ENCODE measurements at regions not wholly inside any gene's neighbourhood (a gene's known extent, or its start where the extent isn't known, plus 50 kb on each side); places are given as distances from the start of the nearest gene placed in this dataset.

DNA sequence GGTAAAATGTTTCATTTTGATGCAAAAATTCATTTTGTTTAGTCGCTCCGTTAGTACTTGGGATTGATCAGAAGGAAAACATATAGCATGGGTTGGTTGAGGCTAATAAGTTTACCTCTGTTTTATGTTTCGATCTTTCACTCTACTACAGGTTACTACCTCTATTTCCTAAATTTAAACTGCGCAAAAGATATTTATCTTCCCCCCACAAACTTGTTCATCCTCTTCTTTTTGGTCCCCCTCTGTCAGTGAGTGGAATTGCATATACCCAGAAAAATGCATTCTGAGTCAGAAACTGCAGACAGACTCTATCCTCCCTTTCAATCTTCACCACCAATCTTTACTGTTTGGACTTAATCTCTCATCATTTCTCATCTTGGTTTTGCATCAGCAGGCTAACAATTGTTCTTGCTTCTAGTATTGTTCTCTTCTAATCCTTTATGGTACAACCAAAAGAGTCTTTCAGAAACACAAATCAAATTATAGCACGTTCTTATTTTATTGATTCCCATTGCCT, 316.0 kb upstream of the ADGRL4 start:
- DNase-seq (no peak), ATAC-seq (ENCODE audit: low read depth in 2 of 2) (no peak)
- no peaks in the 10 kb centered on the region for H3K36me3 Mint-ChIP-seq
- H3K4me3 Mint-ChIP-seq = no peak overlapping the region
- Histone ChIP-seq H3K9me3 (ENCODE audit: control insufficient read depth in 2 of 2, low read length in 2 of 2) (no peaks in the 10 kb centered on the region), H3K4me1 (ENCODE audit: control insufficient read depth, insufficient read depth, low read length, poor library complexity, severe bottlenecking) (no peaks in the 10 kb centered on the region), H3K36me3 (ENCODE audit: control insufficient read depth, insufficient read depth, low read length) (no peaks in the 10 kb centered on the region), H3K27ac (ENCODE audit: insufficient read depth, low read length, poor library complexity, severe bottlenecking) (no peak overlapping the region), H3K27me3 (ENCODE audit: control insufficient read depth, insufficient read depth, low read length) (no peaks in the 10 kb centered on the region), H3K4me3 (ENCODE audit: low read depth, low read length) (no peak overlapping the region)
- no peak overlapping the region for H3K27ac Mint-ChIP-seq
- no peaks in the 10 kb centered on the region for H3K4me1 Mint-ChIP-seq
- H3K27me3 Mint-ChIP-seq = no peaks in the 10 kb centered on the region
- peaks cover 0 to 18% (median 5%) of the 10 kb centered on the region in 7 donors for H3K9me3 Mint-ChIP-seq

GRCh38 chr1:79312438-79312837, 305.9 kb upstream of the ADGRL4 start:
- ATAC-seq (ENCODE audit: low read depth in 2 of 2) (no peak), DNase-seq (no peak)
- H3K9me3 Mint-ChIP-seq = peaks cover 0 to 7% (median 0%) of the 10 kb centered on the region in 7 donors
- no peaks in the 10 kb centered on the region for H3K27me3 ChIP-seq (ENCODE audit: control insufficient read depth, insufficient read depth, low read length)
- H3K27ac ChIP-seq (ENCODE audit: insufficient read depth, low read length, poor library complexity, severe bottlenecking) = no peak overlapping the region
- no peaks in the 10 kb centered on the region for H3K4me1 Mint-ChIP-seq
- H3K27me3 Mint-ChIP-seq = no peaks in the 10 kb centered on the region
- no peak overlapping the region for H3K27ac Mint-ChIP-seq
- H3K4me3 ChIP-seq (ENCODE audit: low read depth, low read length) = no peak overlapping the region
- H3K36me3 ChIP-seq (ENCODE audit: control insufficient read depth, insufficient read depth, low read length) = no peaks in the 10 kb centered on the region
- peaks cover 0 to 2% of the 10 kb centered on the region in 2 experiments for H3K9me3 ChIP-seq (ENCODE audit: control insufficient read depth in 2 of 2, low read length in 2 of 2)
- H3K36me3 Mint-ChIP-seq = no peaks in the 10 kb centered on the region
- no peaks in the 10 kb centered on the region for H3K4me1 ChIP-seq (ENCODE audit: control insufficient read depth, insufficient read depth, low read length, poor library complexity, severe bottlenecking)
- H3K4me3 Mint-ChIP-seq = no peak overlapping the region

DNA sequence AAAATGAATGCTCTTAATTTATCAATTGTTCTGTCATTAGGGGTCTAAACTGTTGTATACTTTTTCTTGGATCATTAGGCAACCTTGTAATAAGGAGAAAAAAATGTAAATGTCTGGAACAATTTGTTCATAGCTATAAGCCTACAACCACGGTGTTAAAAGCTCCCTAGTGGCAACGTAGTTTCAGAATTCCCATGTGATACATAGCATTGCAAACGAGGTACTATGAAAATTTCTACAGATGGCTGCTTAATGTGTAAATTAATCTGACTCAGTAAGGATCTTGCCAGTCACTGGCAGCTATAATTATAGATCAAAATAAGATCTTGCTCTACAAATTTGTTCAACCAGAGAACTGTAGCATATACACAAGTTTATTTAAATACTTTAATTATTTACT, 304.1 kb upstream of the ADGRL4 start:
- Mint-ChIP-seq H3K27ac (no peak overlapping the region), H3K27me3 (no peaks in the 10 kb centered on the region)
- no peaks in the 10 kb centered on the region for H3K36me3 ChIP-seq (ENCODE audit: control insufficient read depth, insufficient read depth, low read length)

DNA sequence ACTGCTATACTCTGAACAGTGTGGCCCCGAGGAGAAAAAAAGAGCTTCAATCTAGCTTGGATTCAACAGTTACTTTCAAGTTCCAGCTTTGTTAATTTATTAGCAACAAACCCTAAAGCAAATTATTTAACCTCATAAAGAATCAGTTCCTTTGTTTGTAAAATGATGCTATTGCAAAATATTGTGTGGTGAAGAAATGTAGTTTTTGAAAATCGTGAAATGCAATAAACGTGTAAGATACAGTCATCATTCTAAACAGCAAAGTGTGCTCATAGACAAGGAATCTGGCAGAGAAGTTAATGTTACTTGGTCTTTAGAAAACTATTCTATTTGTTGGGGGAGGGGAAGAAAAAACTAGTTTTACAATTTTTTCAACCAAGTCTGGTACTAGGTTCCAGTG, 297.6 kb upstream of the ADGRL4 start:
- Mint-ChIP-seq H3K27me3 (no peaks in the 10 kb centered on the region), H3K4me1 (no peaks in the 10 kb centered on the region), H3K9me3 (peaks cover 0 to 9% (median 4%) of the 10 kb centered on the region in 7 donors), H3K27ac (no peak overlapping the region), H3K36me3 (no peaks in the 10 kb centered on the region), H3K4me3 (no peak overlapping the region)
- Histone ChIP-seq H3K36me3 (ENCODE audit: control insufficient read depth, insufficient read depth, low read length) (no peaks in the 10 kb centered on the region), H3K27ac (ENCODE audit: insufficient read depth, low read length, poor library complexity, severe bottlenecking) (no peak overlapping the region), H3K27me3 (ENCODE audit: control insufficient read depth, insufficient read depth, low read length) (no peaks in the 10 kb centered on the region), H3K4me3 (ENCODE audit: low read depth, low read length) (no peak overlapping the region), H3K9me3 (ENCODE audit: control insufficient read depth in 2 of 2, low read length in 2 of 2) (no peaks in the 10 kb centered on the region), H3K4me1 (ENCODE audit: control insufficient read depth, insufficient read depth, low read length, poor library complexity, severe bottlenecking) (no peaks in the 10 kb centered on the region)
- DNase-seq = no peak
- ATAC-seq (ENCODE audit: low read depth in 2 of 2) = no peak

More for the DNA sequence above, 304.1 kb upstream of the ADGRL4 start:
- H3K9me3 Mint-ChIP-seq = peaks cover 0 to 7% (median 0%) of the 10 kb centered on the region in 7 donors
- Histone ChIP-seq H3K27ac (ENCODE audit: insufficient read depth, low read length, poor library complexity, severe bottlenecking) (no peak overlapping the region), H3K27me3 (ENCODE audit: control insufficient read depth, insufficient read depth, low read length) (no peaks in the 10 kb centered on the region), H3K4me1 (ENCODE audit: control insufficient read depth, insufficient read depth, low read length, poor library complexity, severe bottlenecking) (no peaks in the 10 kb centered on the region), H3K4me3 (ENCODE audit: low read depth, low read length) (no peak overlapping the region), H3K9me3 (ENCODE audit: control insufficient read depth in 2 of 2, low read length in 2 of 2) (peaks cover 0 to 2% of the 10 kb centered on the region in 2 experiments)
- H3K4me3 Mint-ChIP-seq = no peak overlapping the region
- no peak for ATAC-seq (ENCODE audit: low read depth in 2 of 2)
- H3K4me1 Mint-ChIP-seq = no peaks in the 10 kb centered on the region
- no peak for DNase-seq
- no peaks in the 10 kb centered on the region for H3K36me3 Mint-ChIP-seq

DNA sequence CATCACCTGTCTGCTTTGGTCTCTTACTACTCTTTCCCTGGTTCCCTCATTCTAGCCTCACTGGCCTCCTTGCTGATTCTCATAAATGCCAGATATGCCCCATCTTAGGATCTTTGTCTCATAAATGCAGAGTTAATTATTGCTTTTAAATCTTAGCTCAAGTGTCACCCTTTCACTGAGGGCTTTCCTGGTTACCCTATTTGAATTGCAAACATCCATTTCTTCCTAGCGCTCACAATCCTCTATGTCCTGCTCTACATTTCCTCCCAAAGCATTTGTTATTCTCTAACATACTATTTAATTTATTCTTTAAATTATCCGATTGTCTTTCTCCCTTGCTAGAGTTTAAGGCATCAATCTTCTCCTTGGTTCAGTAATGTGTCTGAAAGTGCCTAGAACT, 296.5 kb upstream of the ADGRL4 start:
- Histone ChIP-seq H3K27me3 (ENCODE audit: control insufficient read depth, insufficient read depth, low read length) (no peaks in the 10 kb centered on the region), H3K9me3 (ENCODE audit: control insufficient read depth in 2 of 2, low read length in 2 of 2) (no peaks in the 10 kb centered on the region), H3K27ac (ENCODE audit: insufficient read depth, low read length, poor library complexity, severe bottlenecking) (no peak overlapping the region), H3K36me3 (ENCODE audit: control insufficient read depth, insufficient read depth, low read length) (no peaks in the 10 kb centered on the region), H3K4me3 (ENCODE audit: low read depth, low read length) (no peak overlapping the region), H3K4me1 (ENCODE audit: control insufficient read depth, insufficient read depth, low read length, poor library complexity, severe bottlenecking) (no peaks in the 10 kb centered on the region)
- no peak for ATAC-seq (ENCODE audit: low read depth in 2 of 2)
- Mint-ChIP-seq H3K27ac (no peak overlapping the region), H3K9me3 (peaks cover 0 to 9% (median 4%) of the 10 kb centered on the region in 7 donors), H3K4me1 (no peaks in the 10 kb centered on the region), H3K36me3 (no peaks in the 10 kb centered on the region), H3K27me3 (no peaks in the 10 kb centered on the region), H3K4me3 (no peak overlapping the region)
- DNase-seq = no peak

GRCh38 chr1:79302380-79302930, 295.9 kb upstream of the ADGRL4 start:
- Histone ChIP-seq H3K9me3 (ENCODE audit: control insufficient read depth in 2 of 2, low read length in 2 of 2) (no peaks in the 10 kb centered on the region), H3K27me3 (ENCODE audit: control insufficient read depth, insufficient read depth, low read length) (no peaks in the 10 kb centered on the region), H3K4me1 (ENCODE audit: control insufficient read depth, insufficient read depth, low read length, poor library complexity, severe bottlenecking) (no peaks in the 10 kb centered on the region), H3K36me3 (ENCODE audit: control insufficient read depth, insufficient read depth, low read length) (no peaks in the 10 kb centered on the region), H3K27ac (ENCODE audit: insufficient read depth, low read length, poor library complexity, severe bottlenecking) (no peak overlapping the region), H3K4me3 (ENCODE audit: low read depth, low read length) (no peak overlapping the region)
- ATAC-seq (ENCODE audit: low read depth in 2 of 2) (no peak), DNase-seq (no peak)
- no peak overlapping the region for H3K27ac Mint-ChIP-seq
- no peak overlapping the region for H3K4me3 Mint-ChIP-seq
- no peaks in the 10 kb centered on the region for H3K4me1 Mint-ChIP-seq
- H3K27me3 Mint-ChIP-seq = no peaks in the 10 kb centered on the region
- H3K36me3 Mint-ChIP-seq = no peaks in the 10 kb centered on the region
- H3K9me3 Mint-ChIP-seq = peaks cover 0 to 9% (median 4%) of the 10 kb centered on the region in 7 donors

DNA sequence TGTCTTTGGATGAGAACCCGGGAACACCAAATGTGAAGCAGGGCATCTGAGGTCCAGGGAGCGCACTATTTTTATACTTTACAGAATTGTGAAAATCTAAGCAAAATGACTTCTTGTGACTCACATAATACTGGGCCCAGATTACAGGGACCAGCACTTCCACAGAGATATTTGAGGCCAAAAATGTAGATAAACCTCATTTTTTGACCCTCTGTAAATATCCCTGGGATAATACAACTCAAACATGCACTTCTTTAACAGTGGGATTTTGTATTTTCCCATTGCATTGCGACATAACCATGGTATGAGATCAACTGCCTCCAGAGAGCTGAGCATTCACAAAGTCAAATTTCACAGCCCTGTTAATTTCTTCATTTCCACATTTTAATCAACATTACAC, 289.4 kb upstream of the ADGRL4 start:
- Mint-ChIP-seq H3K9me3 (peaks cover 0 to 8% (median 5%) of the 10 kb centered on the region in 7 donors), H3K4me1 (no peaks in the 10 kb centered on the region), H3K4me3 (no peak overlapping the region), H3K27ac (no peak overlapping the region), H3K36me3 (no peaks in the 10 kb centered on the region), H3K27me3 (no peaks in the 10 kb centered on the region)
- H3K36me3 ChIP-seq (ENCODE audit: control insufficient read depth, insufficient read depth, low read length) = no peaks in the 10 kb centered on the region
- no peak for DNase-seq
- no peaks in the 10 kb centered on the region for H3K4me1 ChIP-seq (ENCODE audit: control insufficient read depth, insufficient read depth, low read length, poor library complexity, severe bottlenecking)
- H3K4me3 ChIP-seq (ENCODE audit: low read depth, low read length) = no peak overlapping the region
- H3K27ac ChIP-seq (ENCODE audit: insufficient read depth, low read length, poor library complexity, severe bottlenecking) = no peak overlapping the region
- no peak for ATAC-seq (ENCODE audit: low read depth in 2 of 2)
- H3K27me3 ChIP-seq (ENCODE audit: control insufficient read depth, insufficient read depth, low read length) = no peaks in the 10 kb centered on the region
- H3K9me3 ChIP-seq (ENCODE audit: control insufficient read depth in 2 of 2, low read length in 2 of 2) = peaks cover 0 to 5% of the 10 kb centered on the region in 2 experiments

DNA sequence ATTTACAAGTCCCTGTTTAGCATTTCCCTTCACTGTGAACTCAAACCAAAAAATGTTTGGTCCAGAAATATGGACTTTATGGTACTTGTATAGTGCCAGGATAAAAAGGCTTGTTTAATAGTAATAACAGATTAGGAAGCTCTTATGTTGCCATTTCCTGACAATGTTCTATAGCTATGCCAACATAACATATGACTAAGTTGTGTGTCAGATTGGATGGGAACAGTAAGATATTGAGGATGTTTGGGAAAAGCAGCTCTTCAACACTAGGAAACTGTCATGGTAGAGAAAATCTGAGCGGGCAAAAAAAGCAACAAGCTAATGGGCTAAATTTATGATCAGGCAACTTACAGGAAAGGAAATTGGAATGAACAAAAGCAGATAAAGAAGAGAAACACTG, 287.1 kb upstream of the ADGRL4 start:
- no peaks in the 10 kb centered on the region for H3K36me3 ChIP-seq (ENCODE audit: control insufficient read depth, insufficient read depth, low read length)

More for the DNA sequence above, 287.1 kb upstream of the ADGRL4 start:
- H3K27me3 Mint-ChIP-seq = no peaks in the 10 kb centered on the region
- no peak overlapping the region for H3K4me3 Mint-ChIP-seq
- Histone ChIP-seq H3K27me3 (ENCODE audit: control insufficient read depth, insufficient read depth, low read length) (no peaks in the 10 kb centered on the region), H3K9me3 (ENCODE audit: control insufficient read depth in 2 of 2, low read length in 2 of 2) (peaks cover 0 to 5% of the 10 kb centered on the region in 2 experiments), H3K4me1 (ENCODE audit: control insufficient read depth, insufficient read depth, low read length, poor library complexity, severe bottlenecking) (no peaks in the 10 kb centered on the region), H3K27ac (ENCODE audit: insufficient read depth, low read length, poor library complexity, severe bottlenecking) (no peak overlapping the region), H3K4me3 (ENCODE audit: low read depth, low read length) (no peak overlapping the region)
- DNase-seq (no peak), ATAC-seq (ENCODE audit: low read depth in 2 of 2) (no peak)
- H3K4me1 Mint-ChIP-seq = no peaks in the 10 kb centered on the region
- no peaks in the 10 kb centered on the region for H3K36me3 Mint-ChIP-seq
- H3K27ac Mint-ChIP-seq = no peak overlapping the region
- peaks cover 3 to 8% (median 5%) of the 10 kb centered on the region in 7 donors for H3K9me3 Mint-ChIP-seq
